GM19239 (cell line): ENCODE measurements at regions not wholly inside any gene's neighbourhood (a gene's known extent, or its start where the extent isn't known, plus 50 kb on each side); places are given as distances from the start of the nearest gene placed in this dataset.

Experiments
- DNase-seq: peaks from one replicate; pipeline ENCODE4 v3.0.0; 2011; ENCODE audit warnings: low spot score; ENCODE audit not compliant: insufficient read length
- FAIRE-seq: peaks from 2 replicates; lab custom pipeline; 2011; peaks lifted over from hg19 to GRCh38; lab: Jason Lieb, UNC

- no peak for FAIRE-seq
Measured at GRCh38 chr10:130725474-130725970, 586.0 kb downstream of the TCERG1L start.

GRCh38 chr10:130726996-130727725 lies 584.4 kb downstream of the TCERG1L start:
- DNase-seq (no peak), FAIRE-seq (no peak)

More at GRCh38 chr10:130725474-130725970, 586.0 kb downstream of the TCERG1L start:
- no peak for DNase-seq

GRCh38 chr10:130727766-130728490 lies 583.6 kb downstream of the TCERG1L start:
- no peak for FAIRE-seq
- no peak for DNase-seq

- DNase-seq (no peak), FAIRE-seq (no peak)
Measured at GRCh38 chr10:130728531-130729215, 582.8 kb downstream of the TCERG1L start.

- DNase-seq: no peak
- no peak for FAIRE-seq
Measured at GRCh38 chr10:130729876-130730275, 581.6 kb downstream of the TCERG1L start.

- DNase-seq: no peak
- no peak for FAIRE-seq
Measured at GRCh38 chr10:130737186-130737585, 574.3 kb downstream of the TCERG1L start.

GRCh38 chr10:130737621-130738020 lies 573.9 kb downstream of the TCERG1L start:
- FAIRE-seq: no peak

GRCh38 chr10:130739016-130739756 lies 572.3 kb downstream of the TCERG1L start:
- DNase-seq (no peak), FAIRE-seq (no peak)

More at GRCh38 chr10:130737621-130738020, 573.9 kb downstream of the TCERG1L start:
- DNase-seq: no peak

GRCh38 chr10:130739757-130740145 lies 571.8 kb downstream of the TCERG1L start:
- FAIRE-seq (no peak), DNase-seq (no peak)

GRCh38 chr10:130740166-130740565 lies 571.4 kb downstream of the TCERG1L start:
- FAIRE-seq (no peak), DNase-seq (no peak)

GRCh38 chr10:130740915-130741750 lies 570.4 kb downstream of the TCERG1L start:
- DNase-seq (no peak), FAIRE-seq (no peak)

GRCh38 chr10:130741901-130742855 lies 569.3 kb downstream of the TCERG1L start:
- FAIRE-seq (no peak), DNase-seq (no peak)

- FAIRE-seq (no peak), DNase-seq (no peak)
Measured at GRCh38 chr10:130742941-130743675, 568.4 kb downstream of the TCERG1L start.

- DNase-seq (no peak), FAIRE-seq (no peak)
Measured at GRCh38 chr10:130743751-130744271, 567.7 kb downstream of the TCERG1L start.

GRCh38 chr10:130744631-130745030 lies 566.9 kb downstream of the TCERG1L start:
- no peak for FAIRE-seq
- no peak for DNase-seq

GRCh38 chr10:130745251-130745650 lies 566.3 kb downstream of the TCERG1L start:
- DNase-seq (no peak), FAIRE-seq (no peak)

- DNase-seq (no peak), FAIRE-seq (no peak)
Measured at GRCh38 chr10:130745821-130746220, 565.7 kb downstream of the TCERG1L start.
